HCT116 (cell line): ENCODE measurements at regions not wholly inside any gene's neighbourhood (a gene's known extent, or its start where the extent isn't known, plus 50 kb on each side); places are given as distances from the start of the nearest gene placed in this dataset.

Source experiments
- ATAC-seq: fragments of 200-7000 bp; cut with Tn5 transposase; 2 replicates; pipeline ENCODE4 v1.9.1; 2020; ENCODE audit warnings: mild to moderate bottlenecking, moderate library complexity
- BruUV-seq: library from RNA; stranded (reverse); fragments of 400-500 nt; replicated peaks from 2 replicates; lab custom pipeline; 2021; lab: Mats Ljungman, UMichigan
- CTCF ChIA-PET: fragments of 300-600 bp; sonication (Branson Sonifier 250); formaldehyde crosslinking; loops from one replicate; lab custom pipeline; 2021; ENCODE audit warnings: antibody characterized with exemption; lab: Charles Lee
- POLR2A ChIA-PET: fragments of 300-600, 350-600 bp; sonication (Branson Sonifier 250); formaldehyde crosslinking; loops from one replicate; lab custom pipeline; 2021; ENCODE audit warnings: antibody characterized with exemption; lab: Charles Lee
- RAD21 ChIA-PET, 2 experiments: fragments of 300-600 bp; sonication (Branson Sonifier 250); formaldehyde crosslinking; loops; one replicate each; lab custom pipeline; 2023; ENCODE audit warnings: low total read pairs in 2 of 2; ENCODE audit not compliant: uncharacterized antibody in 2 of 2, unreplicated experiment in 2 of 2, low non-redundant PET in 1 of 2; lab: Charles Lee
- DNase-seq: peaks from one replicate; pipeline ENCODE4 v3.0.0-alpha.2; 2010; ENCODE audit warnings: low read depth, low spot score
- H2AFZ ChIP-seq: fragments of 200-600 bp; shearing (Covaris generic), sonication (generic); 2 replicates; pipeline ENCODE4 v1.6.1; 2017; ENCODE audit warnings: low read depth, mixed run types, mixed read lengths, antibody characterized with exemption, low read length; ENCODE audit not compliant: poor library complexity, severe bottlenecking
- H3K27ac ChIP-seq: 2 replicates; pipeline ENCODE4 v1.5.1; 2012; ENCODE audit warnings: low read depth, low read length
- H3K27me3 ChIP-seq: fragments of 200-600 bp; sonication (generic); 2 replicates; pipeline ENCODE4 v1.6.1; 2016; ENCODE audit warnings: mixed run types, low read length, mixed read lengths; ENCODE audit not compliant: insufficient read depth
- H3K36me3 ChIP-seq, 2 experiments: fragments of 200-500 bp in 1 of 2; fragments of 200-600 bp in 1 of 2; sonication (Bioruptor generic) in 1 of 2; sonication (generic) in 1 of 2; 2 replicates each; pipeline versions ENCODE4 v1.5.1 to v1.6.1; 2014 to 2016; ENCODE audit warnings: low read length in 2 of 2, inconsistent platforms in 1 of 2, mixed read lengths in 1 of 2, mixed run types in 1 of 2; ENCODE audit not compliant: insufficient read depth in 2 of 2, control insufficient read depth in 1 of 2
- H3K4me1 ChIP-seq, 2 experiments: fragments of 200-600 bp in 1 of 2; sonication (generic) in 1 of 2; 2 replicates each; pipeline versions ENCODE4 v1.5.1 to v1.6.1; 2012 to 2017; ENCODE audit warnings: low read length in 2 of 2, inconsistent platforms in 1 of 2, mild to moderate bottlenecking in 1 of 2, mixed read lengths in 1 of 2, mixed run types in 1 of 2, moderate library complexity in 1 of 2; ENCODE audit not compliant: insufficient read depth in 2 of 2, control insufficient read depth in 1 of 2
- H3K4me2 ChIP-seq: fragments of 200-600 bp; sonication (generic); 2 replicates; pipeline ENCODE4 v1.6.1; 2017; ENCODE audit warnings: mixed run types, low read length, mixed read lengths
- H3K4me3 ChIP-seq, 2 experiments: fragments of 200-600 bp in 1 of 2; sonication (generic) in 1 of 2; replicated peaks in 1 of 2; 2 replicates each; pipeline ENCODE4 v1.5.1; 2011 to 2016; ENCODE audit warnings: low read length in 2 of 2, control low read depth in 1 of 2, low read depth in 1 of 2, mild to moderate bottlenecking in 1 of 2, mixed read lengths in 1 of 2, mixed run types in 1 of 2
- H3K79me2 ChIP-seq: fragments of 200-600 bp; sonication (generic); 2 replicates; pipeline ENCODE4 v1.6.1; 2017; ENCODE audit warnings: mild to moderate bottlenecking, mixed run types, low read length, moderate library complexity, mixed read lengths; ENCODE audit not compliant: insufficient read depth
- H3K9ac ChIP-seq: fragments of 200-600 bp; sonication (generic); 2 replicates; pipeline ENCODE4 v1.6.1; 2016; ENCODE audit warnings: low read length, mixed read lengths
- H3K9me2 ChIP-seq: fragments of 200-600 bp; sonication (generic), shearing (Covaris generic); 2 replicates; pipeline ENCODE4 v1.6.1; 2017; ENCODE audit warnings: mixed run types, mild to moderate bottlenecking, moderate library complexity; ENCODE audit not compliant: insufficient read depth
- H3K9me3 ChIP-seq, 2 experiments: fragments of 200-500 bp in 1 of 2; fragments of 200-600 bp in 1 of 2; sonication (Bioruptor generic) in 1 of 2; sonication (generic) in 1 of 2; 2 replicates each; pipeline ENCODE4 v1.6.1; 2014 to 2017; ENCODE audit warnings: low read length in 2 of 2, mixed read lengths in 2 of 2, inconsistent platforms in 1 of 2, low read depth in 1 of 2, mild to moderate bottlenecking in 1 of 2, mixed run types in 1 of 2, moderate library complexity in 1 of 2; ENCODE audit not compliant: control insufficient read depth in 1 of 2, insufficient read depth in 1 of 2
- H4K20me1 ChIP-seq: fragments of 200-600 bp; sonication (generic), shearing (Covaris generic); 2 replicates; pipeline ENCODE4 v1.6.1; 2017; ENCODE audit warnings: mixed run types, mild to moderate bottlenecking, moderate library complexity; ENCODE audit not compliant: insufficient read depth
- CEBPB ChIP-seq: IDR thresholded peaks from 2 replicates; pipeline ENCODE4 v1.6.1; 2012; ENCODE audit warnings: low read depth
- ELF1 ChIP-seq: IDR thresholded peaks from 2 replicates; pipeline ENCODE4 v1.6.1; 2012; ENCODE audit warnings: low read depth, borderline replicate concordance
- POLR2AphosphoS5 ChIP-seq: IDR thresholded peaks from 2 replicates; pipeline ENCODE4 v1.6.1; 2011; ENCODE audit warnings: mild to moderate bottlenecking, low read depth, low read length, moderate library complexity
- RAD21 ChIP-seq: IDR thresholded peaks from 2 replicates; pipeline ENCODE4 v1.6.1; 2012; ENCODE audit warnings: low read depth, mild to moderate bottlenecking
- SRF ChIP-seq: IDR thresholded peaks from 2 replicates; pipeline ENCODE4 v1.6.1; 2012; ENCODE audit warnings: low read depth
- YY1 ChIP-seq: IDR thresholded peaks from 2 replicates; pipeline ENCODE4 v1.6.1; 2011; ENCODE audit warnings: low read length, low read depth, moderate library complexity, mild to moderate bottlenecking; ENCODE audit not compliant: insufficient replicate concordance; ENCODE audit errors: extremely low read depth
- intact Hi-C: fragments of 100-400 bp; cut with micrococcal nuclease; formaldehyde crosslinking; loops from 2 replicates; pipeline ENCODE4 v1.10.0; 2022
- TF ChIP-seq, protein P1 (sequence below): IDR thresholded peaks from 2 replicates; pipeline ENCODE4 v1.6.1; 2012

DNA sequence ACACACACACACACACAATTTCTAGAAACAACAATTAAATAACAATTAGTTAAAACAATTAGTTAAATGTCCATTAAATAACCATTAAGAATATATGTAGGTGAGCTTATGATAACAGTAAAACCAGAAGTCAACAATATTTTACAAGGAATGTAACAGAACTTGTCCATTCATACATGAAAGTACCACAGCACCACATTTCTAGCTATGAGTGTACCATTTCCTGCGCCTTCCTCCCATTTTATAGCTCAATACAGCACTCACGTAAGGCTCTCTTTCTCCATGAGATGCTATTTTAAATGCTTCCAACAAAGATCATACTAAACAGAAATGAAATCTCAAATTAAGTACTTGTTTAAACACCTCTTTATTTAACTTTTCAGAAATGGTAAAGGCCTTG lies 367.3 kb upstream of the ZWINT start:
- H3K9me3 ChIP-seq: peaks cover 0 to 6% of the 10 kb centered on the region in 2 experiments; a peak in 2 of 4 replicates
- H3K27ac ChIP-seq: no peak overlapping the region
- ChIA-PET CTCF (no interaction called here), RAD21 (no interaction called here), POLR2A (no interaction called here)
- H3K79me2 ChIP-seq: no peaks in the 10 kb centered on the region
- H3K9ac ChIP-seq: no peak overlapping the region
- no TSS peak for BruUV-seq
- no peaks in the 10 kb centered on the region for H3K36me3 ChIP-seq
- no peak overlapping the region for H3K4me3 ChIP-seq
- H3K4me1 ChIP-seq: no peaks in the 10 kb centered on the region
- ATAC-seq: no peak
- H4K20me1 ChIP-seq: no peaks in the 10 kb centered on the region
- no peak for DNase-seq
- no peaks in the 10 kb centered on the region for H3K9me2 ChIP-seq
- TF ChIP-seq SRF: no peak
- TF ChIP-seq CEBPB: no peak
- TF ChIP-seq ELF1: no peak
- TF ChIP-seq, protein P1, sequence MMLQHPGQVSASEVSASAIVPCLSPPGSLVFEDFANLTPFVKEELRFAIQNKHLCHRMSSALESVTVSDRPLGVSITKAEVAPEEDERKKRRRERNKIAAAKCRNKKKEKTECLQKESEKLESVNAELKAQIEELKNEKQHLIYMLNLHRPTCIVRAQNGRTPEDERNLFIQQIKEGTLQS: no peak
- no peak for TF ChIP-seq RAD21
- no peak for TF ChIP-seq YY1
- intact Hi-C loops: no loop called here
- H2AFZ ChIP-seq: no peak overlapping the region
- H3K4me2 ChIP-seq: no peak overlapping the region
- no peaks in the 10 kb centered on the region for H3K27me3 ChIP-seq

- ChIA-PET RAD21 (no interaction called here), POLR2A (no interaction called here), CTCF (no interaction called here)
- no peaks in the 10 kb centered on the region for H3K27me3 ChIP-seq
- no peak overlapping the region for H3K4me3 ChIP-seq
- H3K27ac ChIP-seq: no peak overlapping the region
- intact Hi-C loops: no loop called here
- DNase-seq: no peak
- no TSS peak for BruUV-seq
- no peaks in the 10 kb centered on the region for H3K36me3 ChIP-seq
- no peak for ATAC-seq
- H3K4me2 ChIP-seq: no peak overlapping the region
- no peaks in the 10 kb centered on the region for H4K20me1 ChIP-seq
- H3K9ac ChIP-seq: no peak overlapping the region
- H3K9me3 ChIP-seq: peaks cover 4 to 11% of the 10 kb centered on the region in 2 experiments; a peak in 2 of 4 replicates
- no peak overlapping the region for H2AFZ ChIP-seq
- H3K9me2 ChIP-seq: no peaks in the 10 kb centered on the region
- H3K4me1 ChIP-seq: no peaks in the 10 kb centered on the region
- no peak for TF ChIP-seq POLR2AphosphoS5
- H3K79me2 ChIP-seq: no peaks in the 10 kb centered on the region
Observed at GRCh38 chr10:56722912-56723311, 361.9 kb upstream of the ZWINT start.
